H9 (cell line): ENCODE measurements at regions not wholly inside any gene's neighbourhood (a gene's known extent, or its start where the extent isn't known, plus 50 kb on each side); places are given as distances from the start of the nearest gene placed in this dataset.

Experiments
- DNase-seq: peaks from one replicate; pipeline ENCODE4 v3.0.0-alpha.2; 2017
- H2AFZ ChIP-seq: one replicate; pipeline ENCODE4 v1.6.1; 2013; ENCODE audit warnings: mild to moderate bottlenecking, low read length, control low read depth, moderate library complexity
- H2AK5ac ChIP-seq: 2 replicates; pipeline ENCODE4 v1.6.1; 2013; ENCODE audit warnings: low read length, control low read depth, mixed read lengths; ENCODE audit not compliant: insufficient read length
- H2BK120ac ChIP-seq: one replicate; pipeline ENCODE4 v1.6.1; 2013; ENCODE audit warnings: low read depth, mild to moderate bottlenecking, low read length, control low read depth, inconsistent platforms; ENCODE audit not compliant: poor library complexity, severe bottlenecking
- H2BK12ac ChIP-seq: 2 replicates; pipeline ENCODE4 v1.6.1; 2013; ENCODE audit warnings: low read length, control low read depth, mixed read lengths, low read depth; ENCODE audit not compliant: insufficient read length
- H2BK15ac ChIP-seq: 2 replicates; pipeline ENCODE4 v1.6.1; 2013; ENCODE audit warnings: low read depth, low read length, control low read depth
- H2BK20ac ChIP-seq: one replicate; pipeline ENCODE4 v1.6.1; 2013; ENCODE audit warnings: low read depth, mild to moderate bottlenecking, low read length, control low read depth, inconsistent platforms; ENCODE audit not compliant: poor library complexity, severe bottlenecking
- H2BK5ac ChIP-seq: 2 replicates; pipeline ENCODE4 v1.6.1; 2013; ENCODE audit warnings: low read length, control low read depth, mixed read lengths; ENCODE audit not compliant: insufficient read length
- H3K14ac ChIP-seq: 2 replicates; pipeline ENCODE4 v1.6.1; 2013; ENCODE audit warnings: low read length, control low read depth; ENCODE audit not compliant: insufficient read depth
- H3K18ac ChIP-seq: 2 replicates; pipeline ENCODE4 v1.6.1; 2013; ENCODE audit warnings: low read depth, mild to moderate bottlenecking, mixed read lengths, low read length, control low read depth; ENCODE audit not compliant: insufficient read length
- H3K23ac ChIP-seq: 2 replicates; pipeline ENCODE4 v1.6.1; 2013; ENCODE audit warnings: low read length, control low read depth, mixed read lengths, low read depth; ENCODE audit not compliant: insufficient read length
- H3K23me2 ChIP-seq: 2 replicates; pipeline ENCODE4 v1.6.1; 2013; ENCODE audit warnings: low read depth, mild to moderate bottlenecking, mixed read lengths, low read length, control low read depth; ENCODE audit not compliant: insufficient read length, poor library complexity, severe bottlenecking
- H3K27ac ChIP-seq: 2 replicates; pipeline ENCODE4 v1.5.1; 2013; ENCODE audit warnings: low read length, control low read depth, mixed read lengths, low read depth; ENCODE audit not compliant: insufficient read length
- H3K27me3 ChIP-seq: 2 replicates; pipeline ENCODE4 v1.6.1; 2013; ENCODE audit warnings: low read length, control low read depth, inconsistent platforms; ENCODE audit not compliant: insufficient read depth
- H3K4ac ChIP-seq: 2 replicates; pipeline ENCODE4 v1.6.1; 2013; ENCODE audit warnings: low read depth, mild to moderate bottlenecking, control low read depth, inconsistent platforms, low read length, moderate library complexity
- H3K4me1 ChIP-seq: 2 replicates; pipeline ENCODE4 v1.6.1; 2013; ENCODE audit warnings: low read length, control low read depth, inconsistent platforms; ENCODE audit not compliant: insufficient read depth
- H3K4me2 ChIP-seq: 2 replicates; pipeline ENCODE4 v1.6.1; 2013; ENCODE audit warnings: low read length, control low read depth, mixed read lengths; ENCODE audit not compliant: insufficient read length, insufficient read depth
- H3K56ac ChIP-seq: 2 replicates; pipeline ENCODE4 v1.6.1; 2013; ENCODE audit warnings: low read depth, mild to moderate bottlenecking, mixed read lengths, low read length, control low read depth; ENCODE audit not compliant: insufficient read length
- H3K79me1 ChIP-seq: 2 replicates; pipeline ENCODE4 v1.6.1; 2013; ENCODE audit warnings: low read depth, mild to moderate bottlenecking, moderate library complexity, low read length, control low read depth, inconsistent platforms; ENCODE audit not compliant: insufficient read depth, poor library complexity, severe bottlenecking
- H3K79me2 ChIP-seq: 2 replicates; pipeline ENCODE4 v1.6.1; 2013; ENCODE audit warnings: low read length, control low read depth, inconsistent platforms; ENCODE audit not compliant: insufficient read depth
- H3K9ac ChIP-seq: 2 replicates; pipeline ENCODE4 v1.6.1; 2013; ENCODE audit warnings: low read length, control low read depth, mixed read lengths; ENCODE audit not compliant: insufficient read length; ENCODE audit errors: extremely low read depth
- H3K9me3 ChIP-seq: one replicate; pipeline ENCODE4 v1.6.1; 2013; ENCODE audit warnings: low read depth, low read length, inconsistent platforms; ENCODE audit not compliant: control insufficient read depth
- H3T11ph ChIP-seq: one replicate; pipeline ENCODE4 v1.6.1; 2013; ENCODE audit warnings: mild to moderate bottlenecking, low read length, control low read depth, inconsistent platforms
- H4K20me1 ChIP-seq: one replicate; pipeline ENCODE4 v1.6.1; 2013; ENCODE audit not compliant: control insufficient read depth, insufficient read length, insufficient read depth
- H4K5ac ChIP-seq: 2 replicates; pipeline ENCODE4 v1.6.1; 2013; ENCODE audit warnings: low read depth, mild to moderate bottlenecking, mixed read lengths, low read length, control low read depth; ENCODE audit not compliant: insufficient read length
- H4K8ac ChIP-seq: replicated peaks from 2 replicates; pipeline ENCODE4 v1.6.1; 2013; ENCODE audit warnings: low read length, control low read depth, mixed read lengths, low read depth; ENCODE audit not compliant: insufficient read length
- H4K91ac ChIP-seq: 2 replicates; pipeline ENCODE4 v1.6.1; 2013; ENCODE audit warnings: low read depth, mild to moderate bottlenecking, moderate library complexity, mixed read lengths, low read length, control low read depth; ENCODE audit not compliant: insufficient read length
- H3K27ac Mint-ChIP-seq, 3 experiments: 2 replicates in 2 of 3; 3 replicates in 1 of 3; pipeline ENCODE4 v1.8.0; 2020 to 2021; ENCODE audit warnings: mixed read lengths in 3 of 3, mild to moderate bottlenecking in 1 of 3, moderate library complexity in 1 of 3
- H3K27me3 Mint-ChIP-seq: 2 replicates; pipeline ENCODE4 v1.8.0; 2021; ENCODE audit warnings: low read depth, mild to moderate bottlenecking, moderate library complexity, mixed read lengths
- H3K36me3 Mint-ChIP-seq, 3 experiments: 2 replicates in 2 of 3; 3 replicates in 1 of 3; pipeline ENCODE4 v1.8.0; 2020 to 2021; ENCODE audit warnings: low read depth in 3 of 3, mixed read lengths in 3 of 3; ENCODE audit not compliant: insufficient read depth in 1 of 3
- H3K4me1 Mint-ChIP-seq, 2 experiments: 2 replicates each; pipeline ENCODE4 v1.8.0; 2020; ENCODE audit warnings: mixed read lengths in 2 of 2
- H3K4me3 Mint-ChIP-seq, 2 experiments: 2 replicates in 1 of 2; 3 replicates in 1 of 2; pipeline ENCODE4 v1.8.0; 2020 to 2021; ENCODE audit warnings: mild to moderate bottlenecking in 2 of 2, mixed read lengths in 2 of 2, moderate library complexity in 1 of 2
- H3K9me3 Mint-ChIP-seq, 2 experiments: 2 replicates in 1 of 2; 3 replicates in 1 of 2; pipeline ENCODE4 v1.8.0; 2020; ENCODE audit warnings: mild to moderate bottlenecking in 2 of 2, mixed read lengths in 2 of 2, moderate library complexity in 1 of 2
- WGBS: extraction: QIAGEN DNeasy Blood & Tissue Kit; methylation state at CpG from one replicate; pipeline ENCODE4 v1.1.7; 2013; ENCODE audit warnings: missing lambda C conversion rate, low lambda C conversion rate, mixed read lengths; ENCODE audit not compliant: insufficient read length; ENCODE audit errors: extremely low coverage; 5-methylcytosine and 5-hydroxymethylcytosine counted together
- TF ChIP-seq, protein P1 (sequence below): fragments of 200-600 bp; sonication (generic); conservative IDR thresholded peaks from 3 replicates; pipeline ENCODE4 v1.8.0; 2021; ENCODE audit warnings: antibody characterized with exemption, mild to moderate bottlenecking

DNA sequence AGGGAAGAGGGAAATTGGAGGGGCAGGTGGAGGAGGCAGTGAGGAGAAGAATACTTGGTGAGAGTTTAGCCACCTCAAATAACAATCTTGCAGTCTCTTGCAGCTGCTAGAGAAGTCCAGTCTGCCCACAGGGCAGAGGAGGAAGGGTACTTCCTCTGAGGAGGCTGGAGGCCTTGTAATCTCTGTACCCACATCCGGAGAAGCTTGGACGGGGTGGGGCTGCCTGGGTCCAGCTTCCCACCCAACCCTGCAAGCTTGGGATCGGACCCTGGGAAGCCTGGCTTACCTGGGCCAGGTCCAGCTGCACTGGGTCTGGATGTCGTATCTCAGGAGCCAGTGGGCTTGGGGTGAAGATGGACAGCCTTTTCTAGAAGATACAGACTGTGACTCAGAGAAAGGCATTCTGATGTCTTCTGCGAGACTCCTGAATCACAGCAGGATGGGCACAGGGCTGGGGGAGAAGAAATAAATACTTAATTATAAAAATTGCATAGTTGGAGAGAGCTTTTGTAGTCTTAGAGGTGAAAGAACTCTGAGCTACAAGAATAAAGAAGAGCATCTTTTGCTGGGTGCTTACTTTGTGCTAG is 111.8 kb upstream of the JUN start:
- Histone ChIP-seq H2BK5ac (no peak overlapping the region), H4K91ac (no peak overlapping the region), H3T11ph (no peak overlapping the region), H4K20me1 (no peaks in the 10 kb centered on the region), H2BK20ac (no peak overlapping the region), H3K79me2 (no peaks in the 10 kb centered on the region), H3K23me2 (no peaks in the 10 kb centered on the region), H3K27me3 (no peaks in the 10 kb centered on the region), H3K14ac (no peak overlapping the region), H4K8ac (no peak overlapping the region), H2BK15ac (no peak overlapping the region), H3K9me3 (no peaks in the 10 kb centered on the region), H3K4ac (no peak overlapping the region), H2AFZ (no peak overlapping the region), H3K4me2 (no peak overlapping the region), H2BK120ac (no peak overlapping the region), H3K23ac (no peak overlapping the region), H3K27ac (no peak overlapping the region), H2AK5ac (no peak overlapping the region), H3K4me1 (peaks cover 5% of the 10 kb centered on the region; the same call in 1 of the 2 replicates), H2BK12ac (no peak overlapping the region), H3K79me1 (no peaks in the 10 kb centered on the region), H3K56ac (no peak overlapping the region), H4K5ac (no peak overlapping the region), H3K9ac (no peak overlapping the region), H3K18ac (no peak overlapping the region)
- no CpG with 5 or more reads among the region's 5 CpGs for WGBS
- DNase-seq, result no peak
- TF ChIP-seq, protein P1, sequence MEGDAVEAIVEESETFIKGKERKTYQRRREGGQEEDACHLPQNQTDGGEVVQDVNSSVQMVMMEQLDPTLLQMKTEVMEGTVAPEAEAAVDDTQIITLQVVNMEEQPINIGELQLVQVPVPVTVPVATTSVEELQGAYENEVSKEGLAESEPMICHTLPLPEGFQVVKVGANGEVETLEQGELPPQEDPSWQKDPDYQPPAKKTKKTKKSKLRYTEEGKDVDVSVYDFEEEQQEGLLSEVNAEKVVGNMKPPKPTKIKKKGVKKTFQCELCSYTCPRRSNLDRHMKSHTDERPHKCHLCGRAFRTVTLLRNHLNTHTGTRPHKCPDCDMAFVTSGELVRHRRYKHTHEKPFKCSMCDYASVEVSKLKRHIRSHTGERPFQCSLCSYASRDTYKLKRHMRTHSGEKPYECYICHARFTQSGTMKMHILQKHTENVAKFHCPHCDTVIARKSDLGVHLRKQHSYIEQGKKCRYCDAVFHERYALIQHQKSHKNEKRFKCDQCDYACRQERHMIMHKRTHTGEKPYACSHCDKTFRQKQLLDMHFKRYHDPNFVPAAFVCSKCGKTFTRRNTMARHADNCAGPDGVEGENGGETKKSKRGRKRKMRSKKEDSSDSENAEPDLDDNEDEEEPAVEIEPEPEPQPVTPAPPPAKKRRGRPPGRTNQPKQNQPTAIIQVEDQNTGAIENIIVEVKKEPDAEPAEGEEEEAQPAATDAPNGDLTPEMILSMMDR, result no peak
- H3K27ac Mint-ChIP-seq, result peak overlapping the region in 1 of 3 experiments; percentile 34; a peak in 2 of 7 replicates
- H3K9me3 Mint-ChIP-seq, result no peaks in the 10 kb centered on the region
- H3K4me1 Mint-ChIP-seq, result peaks cover 15 to 24% of the 10 kb centered on the region in 2 experiments
- H3K27me3 Mint-ChIP-seq, result peaks cover 10% of the 10 kb centered on the region
- no peak overlapping the region for H3K4me3 Mint-ChIP-seq
- no peaks in the 10 kb centered on the region for H3K36me3 Mint-ChIP-seq
